HEK293 (cell line): ENCODE measurements at regions not wholly inside any gene's neighbourhood (a gene's known extent, or its start where the extent isn't known, plus 50 kb on each side); places are given as distances from the start of the nearest gene placed in this dataset.

Experiments
- CTCF ChIA-PET: fragments of 350-600 bp; formaldehyde crosslinking; extraction: SDS; loops from one replicate; lab custom pipeline; 2021; ENCODE audit warnings: antibody characterized with exemption; lab: Yijun Ruan, JAX
- POLR2A ChIA-PET: fragments of 300-600 bp; formaldehyde crosslinking; extraction: SDS; loops from one replicate; lab custom pipeline; 2020; ENCODE audit warnings: antibody characterized with exemption, inconsistent platforms; lab: Yijun Ruan, JAX
- H3K27ac ChIP-seq: fragments of 200-500 bp; sonication (Bioruptor generic); 2 replicates; pipeline ENCODE4 v1.5.1; 2014; ENCODE audit warnings: low read depth, low read length, control low read depth, inconsistent platforms; ENCODE audit errors: extremely low read depth
- H3K36me3 ChIP-seq, 2 experiments: fragments of 200-500 bp in 1 of 2; sonication (Bioruptor generic) in 1 of 2; 1 replicate in 1 of 2; 2 replicates in 1 of 2; pipeline ENCODE4 v1.5.1; 2014 to 2017; ENCODE audit warnings: inconsistent platforms in 2 of 2, low read length in 2 of 2; ENCODE audit not compliant: control insufficient read depth in 2 of 2, insufficient read depth in 1 of 2
- H3K4me1 ChIP-seq: fragments of 200-500 bp; sonication (Bioruptor generic); 2 replicates; pipeline ENCODE4 v1.5.1; 2014; ENCODE audit warnings: mild to moderate bottlenecking, low read length, inconsistent platforms; ENCODE audit not compliant: control insufficient read depth, insufficient read depth
- H3K4me3 ChIP-seq: 2 replicates; pipeline ENCODE4 v1.5.1; 2011; ENCODE audit warnings: low read depth, mild to moderate bottlenecking, control low read depth, low read length, moderate library complexity
- H3K9me3 ChIP-seq: fragments of 200-500 bp; sonication (Bioruptor generic); 2 replicates; pipeline ENCODE4 v1.5.1; 2014; ENCODE audit warnings: low read depth, low read length, inconsistent platforms; ENCODE audit not compliant: control insufficient read depth, insufficient read depth
- GLIS2 ChIP-seq: fragments of 450-650 bp; formaldehyde crosslinking; IDR thresholded peaks from 2 replicates; pipeline ENCODE4 v1.5.1; 2016; ENCODE audit warnings: missing biosample characterization, missing genetic modification characterization
- KLF1 ChIP-seq: fragments of 450-650 bp; formaldehyde crosslinking; IDR thresholded peaks from 2 replicates; pipeline ENCODE4 v1.5.1; 2016; ENCODE audit warnings: missing biosample characterization, missing genetic modification characterization
- OSR2 ChIP-seq: fragments of 450-650 bp; formaldehyde crosslinking; IDR thresholded peaks from 2 replicates; pipeline ENCODE4 v1.5.1; 2016; ENCODE audit warnings: missing biosample characterization, missing genetic modification characterization
- REPIN1 ChIP-seq: fragments of 450-650 bp; formaldehyde crosslinking; IDR thresholded peaks from 2 replicates; pipeline ENCODE4 v1.5.1; 2017; ENCODE audit warnings: missing biosample characterization, missing genetic modification characterization, low read depth
- SALL2 ChIP-seq: fragments of 450-650 bp; formaldehyde crosslinking; IDR thresholded peaks from 2 replicates; pipeline ENCODE4 v1.5.0; 2017; ENCODE audit warnings: missing biosample characterization, mild to moderate bottlenecking, missing genetic modification characterization, borderline replicate concordance
- SP7 ChIP-seq: fragments of 450-650 bp; formaldehyde crosslinking; IDR thresholded peaks from 2 replicates; pipeline ENCODE4 v1.5.1; 2016; ENCODE audit warnings: missing biosample characterization, missing genetic modification characterization
- ZBTB8A ChIP-seq: fragments of 450-650 bp; formaldehyde crosslinking; IDR thresholded peaks from 2 replicates; pipeline ENCODE4 v1.5.1; 2016; ENCODE audit warnings: missing biosample characterization, missing genetic modification characterization
- ZIC2 ChIP-seq: fragments of 450-650 bp; formaldehyde crosslinking; IDR thresholded peaks from 2 replicates; pipeline ENCODE4 v1.5.1; 2016; ENCODE audit warnings: missing biosample characterization, missing genetic modification characterization
- ZNF175 ChIP-seq: fragments of 450-650 bp; formaldehyde crosslinking; IDR thresholded peaks from 2 replicates; pipeline ENCODE4 v1.5.1; 2016; ENCODE audit warnings: missing biosample characterization, missing genetic modification characterization
- ZNF266 ChIP-seq: fragments of 450-650 bp; formaldehyde crosslinking; IDR thresholded peaks from 2 replicates; pipeline ENCODE4 v1.5.1; 2016; ENCODE audit warnings: missing biosample characterization, missing genetic modification characterization, low read depth
- ZNF292 ChIP-seq: fragments of 450-650 bp; formaldehyde crosslinking; IDR thresholded peaks from 2 replicates; pipeline ENCODE4 v1.5.1; 2016; ENCODE audit warnings: low read depth, missing biosample characterization, missing genetic modification characterization, borderline replicate concordance
- ZNF555 ChIP-seq: fragments of 450-650 bp; formaldehyde crosslinking; conservative IDR thresholded peaks from 2 replicates; pipeline ENCODE4 v1.5.1; 2017; ENCODE audit warnings: missing biosample characterization, mild to moderate bottlenecking, missing genetic modification characterization, inconsistent platforms
- ZNF660 ChIP-seq: fragments of 450-650 bp; IDR thresholded peaks from 2 replicates; pipeline ENCODE4 v1.5.1; 2018; ENCODE audit warnings: missing biosample characterization, mild to moderate bottlenecking, missing genetic modification characterization
- TF ChIP-seq, protein P1 (sequence below): fragments of 450-650 bp; formaldehyde crosslinking; IDR thresholded peaks from 2 replicates; pipeline ENCODE4 v1.5.0; 2017; ENCODE audit warnings: missing biosample characterization, missing genetic modification characterization, borderline replicate concordance
- TF ChIP-seq, protein P2 (sequence below): fragments of 450-650 bp; formaldehyde crosslinking; optimal IDR thresholded peaks from 2 replicates; pipeline ENCODE3; 2016; ENCODE audit warnings: missing biosample characterization, mild to moderate bottlenecking, missing genetic modification characterization
- TF ChIP-seq, protein P3 (sequence below): fragments of 450-650 bp; formaldehyde crosslinking; IDR thresholded peaks from 2 replicates; pipeline ENCODE4 v1.5.1; 2016; ENCODE audit warnings: missing biosample characterization, missing genetic modification characterization

DNA sequence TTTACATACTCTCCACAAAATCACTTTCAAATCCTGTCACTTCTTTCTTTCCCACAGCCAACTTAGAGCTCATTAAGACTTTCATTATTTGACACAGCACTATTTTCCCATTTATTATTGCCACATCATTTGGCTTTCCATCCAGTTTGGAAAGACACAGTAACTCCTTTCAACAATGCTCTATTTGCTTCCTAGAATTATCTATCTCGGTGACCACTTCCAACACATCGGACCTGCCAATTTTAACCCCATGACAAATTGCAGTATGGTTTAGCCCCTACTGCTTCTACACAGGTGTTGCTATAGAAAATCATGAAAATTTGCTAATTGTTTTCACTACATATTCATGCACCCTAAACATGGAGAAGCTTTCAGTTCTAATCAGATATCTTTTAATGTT lies 190.6 kb upstream of the COX7C start (continued):
- TF ChIP-seq, protein P1, sequence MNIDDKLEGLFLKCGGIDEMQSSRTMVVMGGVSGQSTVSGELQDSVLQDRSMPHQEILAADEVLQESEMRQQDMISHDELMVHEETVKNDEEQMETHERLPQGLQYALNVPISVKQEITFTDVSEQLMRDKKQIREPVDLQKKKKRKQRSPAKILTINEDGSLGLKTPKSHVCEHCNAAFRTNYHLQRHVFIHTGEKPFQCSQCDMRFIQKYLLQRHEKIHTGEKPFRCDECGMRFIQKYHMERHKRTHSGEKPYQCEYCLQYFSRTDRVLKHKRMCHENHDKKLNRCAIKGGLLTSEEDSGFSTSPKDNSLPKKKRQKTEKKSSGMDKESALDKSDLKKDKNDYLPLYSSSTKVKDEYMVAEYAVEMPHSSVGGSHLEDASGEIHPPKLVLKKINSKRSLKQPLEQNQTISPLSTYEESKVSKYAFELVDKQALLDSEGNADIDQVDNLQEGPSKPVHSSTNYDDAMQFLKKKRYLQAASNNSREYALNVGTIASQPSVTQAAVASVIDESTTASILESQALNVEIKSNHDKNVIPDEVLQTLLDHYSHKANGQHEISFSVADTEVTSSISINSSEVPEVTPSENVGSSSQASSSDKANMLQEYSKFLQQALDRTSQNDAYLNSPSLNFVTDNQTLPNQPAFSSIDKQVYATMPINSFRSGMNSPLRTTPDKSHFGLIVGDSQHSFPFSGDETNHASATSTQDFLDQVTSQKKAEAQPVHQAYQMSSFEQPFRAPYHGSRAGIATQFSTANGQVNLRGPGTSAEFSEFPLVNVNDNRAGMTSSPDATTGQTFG (tag by site-specific recombination), result no peak
- no peak for TF ChIP-seq ZNF660 (tag by site-specific recombination)
- TF ChIP-seq, protein P2, sequence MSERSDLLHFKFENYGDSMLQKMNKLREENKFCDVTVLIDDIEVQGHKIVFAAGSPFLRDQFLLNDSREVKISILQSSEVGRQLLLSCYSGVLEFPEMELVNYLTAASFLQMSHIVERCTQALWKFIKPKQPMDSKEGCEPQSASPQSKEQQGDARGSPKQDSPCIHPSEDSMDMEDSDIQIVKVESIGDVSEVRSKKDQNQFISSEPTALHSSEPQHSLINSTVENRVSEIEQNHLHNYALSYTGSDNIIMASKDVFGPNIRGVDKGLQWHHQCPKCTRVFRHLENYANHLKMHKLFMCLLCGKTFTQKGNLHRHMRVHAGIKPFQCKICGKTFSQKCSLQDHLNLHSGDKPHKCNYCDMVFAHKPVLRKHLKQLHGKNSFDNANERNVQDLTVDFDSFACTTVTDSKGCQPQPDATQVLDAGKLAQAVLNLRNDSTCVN (tag by site-specific recombination), result no peak
- no peak for TF ChIP-seq ZNF175 (tag by site-specific recombination)
- no peak for TF ChIP-seq ZNF555 (tag by site-specific recombination)
- no peak for TF ChIP-seq ZBTB8A (tag by site-specific recombination)
- no peak for TF ChIP-seq ZNF292 (tag by site-specific recombination)
- TF ChIP-seq REPIN1 (tag by site-specific recombination), result no peak
- no peak for TF ChIP-seq SALL2 (tag by site-specific recombination)
- TF ChIP-seq GLIS2 (tag by site-specific recombination), result no peak
- TF ChIP-seq SP7 (tag by site-specific recombination), result no peak
- no peak for TF ChIP-seq ZIC2 (tag by site-specific recombination)
- TF ChIP-seq OSR2, result no peak

DNA sequence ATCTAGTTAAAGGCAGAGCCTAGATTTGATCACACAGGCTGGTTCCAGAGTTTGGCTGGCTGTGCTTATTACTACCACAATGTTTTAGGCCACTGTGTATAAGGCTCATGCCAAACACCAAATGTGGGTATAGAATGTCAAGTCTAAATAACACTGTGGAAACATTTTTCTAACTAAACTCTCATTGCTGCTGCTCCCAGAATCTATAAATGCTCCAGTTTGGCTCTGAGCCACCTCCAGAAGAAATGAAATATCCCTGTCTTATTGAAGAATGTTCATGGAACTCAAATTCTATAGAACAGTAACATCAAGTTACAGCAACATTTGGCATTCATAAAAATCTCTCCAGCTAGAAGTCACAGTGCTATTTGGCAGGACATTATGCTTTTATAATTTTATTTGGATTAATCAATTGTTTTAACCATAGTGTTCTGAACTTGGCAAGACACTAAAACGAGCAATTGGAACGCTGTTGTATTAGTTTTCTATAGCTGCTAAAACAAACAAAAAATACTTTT lies 178.1 kb upstream of the COX7C start:
- POLR2A ChIA-PET, result no interaction called here
- Histone ChIP-seq H3K27ac (no peak overlapping the region), H3K4me1 (no peaks in the 10 kb centered on the region), H3K36me3 (no peaks in the 10 kb centered on the region), H3K4me3 (no peak overlapping the region), H3K9me3 (no peaks in the 10 kb centered on the region)
- TF ChIP-seq ZNF175 (tag by site-specific recombination), result no peak
- CTCF ChIA-PET, result no interaction called here

DNA sequence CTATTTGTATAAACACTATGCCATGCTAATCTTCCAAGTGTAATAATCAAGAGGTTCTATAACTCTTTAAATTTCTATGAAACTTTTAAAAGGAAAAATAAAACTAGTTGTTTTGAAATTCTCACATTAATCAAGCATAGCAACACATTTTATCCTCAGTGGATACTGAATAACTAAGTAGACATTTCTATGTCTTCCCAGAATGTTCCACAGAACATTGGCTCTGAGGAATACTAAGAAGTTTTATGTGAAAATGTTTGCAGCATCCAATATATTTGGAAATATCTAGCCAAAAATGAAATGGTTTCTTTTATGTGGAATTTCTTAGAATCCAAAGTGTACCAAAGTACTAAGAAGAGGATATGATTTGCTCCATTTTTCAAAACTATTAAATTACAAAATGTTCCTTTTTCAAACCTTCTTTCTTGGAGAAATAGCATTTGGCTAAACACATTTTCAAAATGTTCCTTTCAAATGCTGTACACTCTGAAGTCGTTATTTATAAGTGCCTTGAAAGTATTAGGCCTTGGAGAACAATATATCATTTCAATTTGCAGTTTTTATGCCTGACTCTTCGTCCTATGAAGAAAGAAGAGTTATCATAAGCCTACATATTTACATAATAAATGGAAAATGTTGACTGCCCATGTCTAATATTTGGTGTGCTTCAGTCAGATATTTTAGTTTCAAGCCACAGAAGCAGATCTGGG lies 175.6 kb upstream of the COX7C start:
- POLR2A ChIA-PET, result no interaction called here
- CTCF ChIA-PET, result interaction anchor here (0.7 kb wide), 1 partner anchor 625 kb away, joined by 5 read pairs; no protein-coding TSS in a partner anchor
- no peak for TF ChIP-seq ZNF266 (tag by site-specific recombination)
- TF ChIP-seq KLF1 (tag by site-specific recombination), result no peak
- TF ChIP-seq, protein P3, sequence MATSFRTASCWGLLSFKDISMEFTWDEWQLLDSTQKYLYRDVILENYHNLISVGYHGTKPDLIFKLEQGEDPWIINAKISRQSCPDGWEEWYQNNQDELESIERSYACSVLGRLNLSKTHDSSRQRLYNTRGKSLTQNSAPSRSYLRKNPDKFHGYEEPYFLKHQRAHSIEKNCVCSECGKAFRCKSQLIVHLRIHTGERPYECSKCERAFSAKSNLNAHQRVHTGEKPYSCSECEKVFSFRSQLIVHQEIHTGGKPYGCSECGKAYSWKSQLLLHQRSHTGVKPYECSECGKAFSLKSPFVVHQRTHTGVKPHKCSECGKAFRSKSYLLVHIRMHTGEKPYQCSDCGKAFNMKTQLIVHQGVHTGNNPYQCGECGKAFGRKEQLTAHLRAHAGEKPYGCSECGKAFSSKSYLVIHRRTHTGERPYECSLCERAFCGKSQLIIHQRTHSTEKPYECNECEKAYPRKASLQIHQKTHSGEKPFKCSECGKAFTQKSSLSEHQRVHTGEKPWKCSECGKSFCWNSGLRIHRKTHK (tag by site-specific recombination), result no peak
- TF ChIP-seq, all 188 proteins: peak for 0
- H3K36me3 ChIP-seq, result no peaks in the 10 kb centered on the region
- H3K4me1 ChIP-seq, result no peaks in the 10 kb centered on the region
- H3K4me3 ChIP-seq, result no peak overlapping the region
- no peak overlapping the region for H3K27ac ChIP-seq
- H3K9me3 ChIP-seq, result no peaks in the 10 kb centered on the region
